GM12864 (cell line): ENCODE measurements at regions not wholly inside any gene's neighbourhood (a gene's known extent, or its start where the extent isn't known, plus 50 kb on each side); places are given as distances from the start of the nearest gene placed in this dataset.
"Not testable (repeated sequence)": the region's sequence is repeated elsewhere in the genome, so short reads cannot be mapped to it uniquely, and the experiment has no call there.

Experiments
- DNase-seq: peaks from one replicate; pipeline ENCODE4 v3.0.0-alpha.2; 2011; ENCODE audit warnings: low read depth
- H3K4me3 ChIP-seq: 2 replicates; pipeline ENCODE4 v1.5.1; 2011; ENCODE audit warnings: mild to moderate bottlenecking, low read depth, low read length, control low read depth
- TF ChIP-seq, protein P1 (sequence below): IDR thresholded peaks from 2 replicates; pipeline ENCODE4 v1.5.1; 2011; ENCODE audit warnings: low read depth, mild to moderate bottlenecking, moderate library complexity, low read length, control low read depth, inconsistent platforms; ENCODE audit errors: missing control alignments

DNA sequence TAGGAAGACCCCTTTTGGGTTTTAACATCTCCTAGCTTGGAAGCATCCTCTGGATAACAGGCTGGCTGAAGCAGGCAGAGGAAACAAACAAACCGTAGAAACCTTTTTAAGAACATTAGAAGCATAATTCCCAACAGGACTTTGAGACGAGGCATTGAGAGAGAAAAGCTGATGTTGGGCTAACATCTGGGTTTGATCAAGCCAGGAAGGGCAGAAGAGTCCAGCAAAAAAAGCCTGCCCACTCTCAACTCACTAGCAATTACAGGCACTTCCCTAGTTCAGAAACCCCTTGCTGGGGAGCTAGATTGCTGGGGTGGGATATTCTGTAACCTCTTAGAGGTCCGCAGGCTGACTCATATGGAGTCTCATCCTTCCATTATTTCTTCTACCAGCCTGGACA, 75.4 kb upstream of the CTNNA1 start:
- TF ChIP-seq, protein P1, sequence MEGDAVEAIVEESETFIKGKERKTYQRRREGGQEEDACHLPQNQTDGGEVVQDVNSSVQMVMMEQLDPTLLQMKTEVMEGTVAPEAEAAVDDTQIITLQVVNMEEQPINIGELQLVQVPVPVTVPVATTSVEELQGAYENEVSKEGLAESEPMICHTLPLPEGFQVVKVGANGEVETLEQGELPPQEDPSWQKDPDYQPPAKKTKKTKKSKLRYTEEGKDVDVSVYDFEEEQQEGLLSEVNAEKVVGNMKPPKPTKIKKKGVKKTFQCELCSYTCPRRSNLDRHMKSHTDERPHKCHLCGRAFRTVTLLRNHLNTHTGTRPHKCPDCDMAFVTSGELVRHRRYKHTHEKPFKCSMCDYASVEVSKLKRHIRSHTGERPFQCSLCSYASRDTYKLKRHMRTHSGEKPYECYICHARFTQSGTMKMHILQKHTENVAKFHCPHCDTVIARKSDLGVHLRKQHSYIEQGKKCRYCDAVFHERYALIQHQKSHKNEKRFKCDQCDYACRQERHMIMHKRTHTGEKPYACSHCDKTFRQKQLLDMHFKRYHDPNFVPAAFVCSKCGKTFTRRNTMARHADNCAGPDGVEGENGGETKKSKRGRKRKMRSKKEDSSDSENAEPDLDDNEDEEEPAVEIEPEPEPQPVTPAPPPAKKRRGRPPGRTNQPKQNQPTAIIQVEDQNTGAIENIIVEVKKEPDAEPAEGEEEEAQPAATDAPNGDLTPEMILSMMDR = no peak
- no peak overlapping the region for H3K4me3 ChIP-seq
- DNase-seq = no peak

DNA sequence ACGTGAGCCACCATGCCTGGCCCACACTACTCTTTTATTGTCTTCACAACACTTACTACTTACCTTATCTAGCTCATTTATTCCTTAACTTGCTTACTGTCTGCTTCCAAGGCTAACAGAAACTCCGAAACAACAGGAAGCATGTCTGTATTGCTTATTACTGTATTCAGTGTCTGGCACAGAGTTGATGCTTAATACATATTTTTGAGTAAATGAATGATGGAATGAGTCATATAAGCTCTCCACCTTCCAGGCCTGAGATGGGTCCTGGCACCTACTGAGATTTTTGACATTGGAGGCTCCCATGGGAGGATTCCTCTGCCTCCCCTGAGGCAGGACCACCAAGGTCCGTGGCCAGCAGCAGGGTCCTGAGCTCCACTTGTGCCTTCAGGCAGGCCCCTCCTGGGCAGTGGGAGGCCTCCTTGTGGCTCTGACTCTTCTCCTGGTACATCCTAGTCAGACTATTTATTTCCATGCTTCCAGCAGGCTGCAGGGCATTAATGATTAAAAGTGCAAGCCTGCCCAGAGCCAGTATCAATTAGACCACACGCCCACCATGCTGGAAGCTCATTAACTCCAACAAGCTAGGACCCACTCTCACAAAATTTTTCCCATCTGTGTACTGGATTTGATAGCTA, 76.5 kb upstream of the CTNNA1 start:
- no peak overlapping the region for H3K4me3 ChIP-seq
- TF ChIP-seq, protein P1 = no peak
- no peak for DNase-seq

DNA sequence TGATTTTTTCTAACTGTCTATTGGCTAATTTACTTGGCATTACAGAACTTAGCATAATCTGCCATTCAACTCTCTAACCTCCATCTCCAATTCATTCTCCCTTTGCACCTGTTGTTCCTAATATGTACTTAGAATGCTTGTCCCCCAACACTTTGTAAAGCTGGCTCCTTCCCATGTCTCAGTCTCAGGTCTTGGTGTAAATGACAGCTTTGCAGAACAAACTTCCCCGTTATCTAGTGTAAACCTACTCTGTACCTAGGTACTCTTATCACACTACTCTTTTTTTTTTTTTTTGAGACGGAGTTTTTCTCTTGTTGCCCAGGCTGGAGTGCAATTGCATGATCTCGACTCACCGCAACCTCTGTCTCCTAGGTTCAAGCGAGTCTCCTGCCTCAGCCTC, 77.2 kb upstream of the CTNNA1 start:
- DNase-seq = no peak
- H3K4me3 ChIP-seq = no peak overlapping the region
- TF ChIP-seq, protein P1 = no peak

DNA sequence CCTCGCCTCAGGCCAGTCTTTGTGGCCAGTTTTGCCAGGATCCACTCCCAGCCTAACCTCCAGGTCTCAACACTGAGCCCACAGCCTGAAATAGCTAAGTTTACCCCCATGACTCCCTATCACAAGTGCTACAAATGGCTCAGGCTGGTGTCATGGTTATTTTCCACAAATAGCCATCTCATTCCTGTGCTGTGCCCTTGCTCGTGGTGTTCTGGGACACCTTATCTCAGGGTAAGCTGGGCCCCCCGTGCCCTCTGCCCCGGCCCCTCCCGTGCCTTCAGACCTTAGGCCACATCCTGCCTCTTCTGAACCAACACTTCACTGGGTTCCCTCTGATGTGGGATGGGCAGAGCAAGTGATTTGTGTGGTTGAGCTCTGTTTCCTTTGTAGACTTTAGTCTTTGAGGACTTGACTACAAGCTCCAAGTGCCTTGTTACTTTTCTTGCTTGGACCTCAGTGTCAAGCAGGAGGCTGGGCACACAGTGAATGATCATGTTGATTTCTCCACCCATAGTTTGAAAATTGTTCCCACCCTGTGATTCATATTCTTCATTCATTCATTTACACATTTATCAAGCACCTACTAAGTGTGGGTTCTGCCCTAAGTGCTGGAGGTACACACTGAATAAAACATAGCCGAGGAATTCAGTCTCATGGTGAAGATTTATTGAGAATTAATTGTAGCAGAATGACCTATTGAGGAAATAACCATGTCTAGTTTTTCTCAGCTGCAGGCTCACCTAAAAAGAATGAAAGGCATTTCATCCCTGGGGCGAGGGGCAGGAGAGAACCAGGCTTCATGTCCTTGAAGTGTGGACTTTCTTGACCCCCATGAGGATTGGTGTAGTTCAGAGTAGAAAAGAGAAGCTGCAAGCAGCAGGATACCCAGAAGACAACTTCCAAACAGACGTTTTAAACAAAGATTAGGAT, 84.5 kb upstream of the CTNNA1 start:
- no peak overlapping the region for H3K4me3 ChIP-seq
- TF ChIP-seq, protein P1 = no peak

DNA sequence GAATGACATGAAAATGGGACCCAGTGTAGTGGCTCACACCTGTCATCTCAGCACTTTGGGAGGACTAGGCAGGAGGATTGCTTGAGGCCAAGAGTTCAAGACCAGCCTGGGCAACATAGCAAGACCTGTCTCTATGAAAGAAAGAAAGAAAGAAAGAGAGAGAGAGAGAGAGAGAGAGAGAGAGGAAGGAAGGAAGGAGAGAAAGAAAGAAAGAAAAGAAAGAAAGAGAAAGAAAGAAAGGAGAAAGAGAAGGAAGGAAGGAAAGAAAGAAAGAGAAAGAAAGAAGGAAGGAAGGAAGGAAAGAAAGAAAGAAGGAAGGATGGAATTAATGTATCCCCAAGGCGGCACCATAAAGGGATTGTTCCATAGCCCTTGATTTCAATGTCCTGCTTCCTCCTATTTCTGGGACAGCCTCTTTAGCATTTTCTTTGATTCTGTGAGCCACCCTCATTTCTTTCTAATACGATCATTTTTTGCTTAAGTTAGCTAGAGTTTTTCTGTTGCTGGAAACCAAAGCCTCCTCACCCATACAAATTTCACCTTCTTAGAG, 85.4 kb upstream of the CTNNA1 start:
- not testable (repeated sequence) for H3K4me3 ChIP-seq, DNase-seq

More for the DNA sequence above, 84.5 kb upstream of the CTNNA1 start:
- DNase-seq = no peak

DNA sequence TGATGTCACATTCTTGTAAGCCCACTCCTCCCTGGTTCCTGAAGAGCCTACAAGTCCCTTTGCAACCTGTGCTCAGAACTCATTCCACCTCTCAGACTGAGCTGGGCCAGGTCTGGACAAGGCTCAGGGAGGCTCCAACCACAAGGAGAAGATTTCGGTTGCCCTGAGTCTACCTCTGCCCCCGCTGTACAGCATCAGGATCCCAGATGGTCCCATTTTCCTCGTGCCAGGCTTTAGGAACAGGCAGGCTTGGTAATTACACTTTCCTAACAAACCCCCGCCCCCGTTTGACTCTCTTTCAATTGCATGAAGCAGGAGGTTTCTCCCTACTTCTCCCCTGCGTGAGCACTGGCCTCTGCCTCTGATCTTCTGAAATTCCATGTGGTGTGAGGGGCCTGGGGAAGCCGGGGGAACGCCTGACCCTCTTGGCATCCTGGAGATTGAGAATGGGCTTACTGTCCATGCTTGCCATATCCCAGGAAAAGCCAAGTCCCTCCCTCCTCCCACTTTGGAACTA, 86.9 kb upstream of the CTNNA1 start:
- no peak overlapping the region for H3K4me3 ChIP-seq
- TF ChIP-seq, protein P1 = no peak
- no peak for DNase-seq

GRCh38 chr5:138665261-138665660, 88.0 kb upstream of the CTNNA1 start:
- TF ChIP-seq, protein P1 = no peak
- DNase-seq = no peak
- no peak overlapping the region for H3K4me3 ChIP-seq
